T-cell (primary cell): ENCODE measurements at regions not wholly inside any gene's neighbourhood (a gene's known extent, or its start where the extent isn't known, plus 50 kb on each side); places are given as distances from the start of the nearest gene placed in this dataset.

Experiments
- ATAC-seq, 4 experiments: fragments of 200-7000 bp in 3 of 4; fragments of 150-1000 bp in 1 of 4; cut with Tn5 transposase; replicated peaks in 1 of 4; 1 replicate in 3 of 4; 2 replicates in 1 of 4; pipeline ENCODE4 v1.10.0; 2021; ENCODE audit warnings: moderate library complexity in 3 of 4, mild to moderate bottlenecking in 2 of 4, moderate number of reproducible peaks in 1 of 4
- CTCF ChIA-PET, 2 donors: fragments of 300-600 bp; sonication (Branson Sonifier 250); formaldehyde crosslinking; loops; one replicate each; lab custom pipeline; 2022; ENCODE audit warnings: antibody characterized with exemption in 2 of 2; lab: Charles Lee
- POLR2A ChIA-PET, 2 donors: fragments of 300-600 bp; sonication (Branson Sonifier 250); formaldehyde crosslinking; loops; one replicate each; lab custom pipeline; 2022; ENCODE audit warnings: antibody characterized with exemption in 2 of 2; lab: Charles Lee
- DNase-seq, 35 experiments: peaks; one replicate each; pipeline versions ENCODE4 v3.0.0 to v3.0.0-alpha.2; 2013 to 2023
- H3K27ac ChIP-seq: one replicate; pipeline ENCODE4 v1.5.1; 2013; ENCODE audit warnings: low read length
- H3K27me3 ChIP-seq, 2 experiments: replicated peaks in 1 of 2; 1 replicate in 1 of 2; 2 replicates in 1 of 2; pipeline versions ENCODE4 v1.6.1 to v1.7.0; 2013; ENCODE audit warnings: low read length in 1 of 2, mixed read lengths in 1 of 2; ENCODE audit not compliant: control insufficient read depth in 2 of 2, insufficient read depth in 2 of 2; ENCODE audit errors: extremely low read depth in 1 of 2
- H3K36me3 ChIP-seq, 2 donors: 1 replicate in 1 of 2; 2 replicates in 1 of 2; pipeline versions ENCODE4 v1.6.1 to v1.7.0; 2013; ENCODE audit warnings: low read length in 1 of 2; ENCODE audit not compliant: control insufficient read depth in 2 of 2, insufficient read depth in 1 of 2; ENCODE audit errors: extremely low read depth in 1 of 2
- H3K4me1 ChIP-seq, 2 experiments: 1 replicate in 1 of 2; 2 replicates in 1 of 2; pipeline versions ENCODE4 v1.6.1 to v1.7.0; 2013; ENCODE audit warnings: low read length in 2 of 2, mixed read lengths in 1 of 2; ENCODE audit not compliant: insufficient read depth in 2 of 2, control insufficient read depth in 1 of 2; ENCODE audit errors: extremely low read depth in 1 of 2
- H3K4me3 ChIP-seq, 2 donors: 1 replicate in 1 of 2; 2 replicates in 1 of 2; pipeline versions ENCODE4 v1.5.1 to v1.7.0; 2013; ENCODE audit warnings: mild to moderate bottlenecking in 2 of 2, low read length in 1 of 2, moderate library complexity in 1 of 2; ENCODE audit not compliant: control insufficient read depth in 1 of 2; ENCODE audit errors: extremely low read depth in 1 of 2
- H3K9me3 ChIP-seq: 2 replicates; pipeline ENCODE4 v1.7.0; 2013
- H3K27ac Mint-ChIP-seq, 2 donors: one replicate each; pipeline ENCODE4 v1.8.0; 2020 to 2021; ENCODE audit warnings: mild to moderate bottlenecking in 2 of 2, mixed read lengths in 2 of 2
- H3K27me3 Mint-ChIP-seq, 2 donors: one replicate each; pipeline ENCODE4 v1.8.0; 2021 to 2022; ENCODE audit warnings: mixed read lengths in 2 of 2
- H3K36me3 Mint-ChIP-seq: one replicate; pipeline ENCODE4 v1.8.0; 2021; ENCODE audit warnings: mixed read lengths
- H3K4me1 Mint-ChIP-seq, 3 donors: one replicate each; pipeline ENCODE4 v1.8.0; 2020 to 2022; ENCODE audit warnings: mixed read lengths in 3 of 3, mild to moderate bottlenecking in 1 of 3
- H3K4me3 Mint-ChIP-seq, 3 donors: one replicate each; pipeline ENCODE4 v1.8.0; 2020 to 2022; ENCODE audit warnings: mild to moderate bottlenecking in 3 of 3, mixed read lengths in 3 of 3, moderate library complexity in 3 of 3
- H3K9me3 Mint-ChIP-seq, 3 donors: one replicate each; pipeline ENCODE4 v1.8.0; 2020 to 2022; ENCODE audit warnings: mixed read lengths in 3 of 3
- WGBS: methylation state at CpG from one replicate; pipeline ENCODE4 v1.1.5; 2013; ENCODE audit warnings: missing lambda C conversion rate; ENCODE audit not compliant: insufficient coverage; 5-methylcytosine and 5-hydroxymethylcytosine counted together

DNA sequence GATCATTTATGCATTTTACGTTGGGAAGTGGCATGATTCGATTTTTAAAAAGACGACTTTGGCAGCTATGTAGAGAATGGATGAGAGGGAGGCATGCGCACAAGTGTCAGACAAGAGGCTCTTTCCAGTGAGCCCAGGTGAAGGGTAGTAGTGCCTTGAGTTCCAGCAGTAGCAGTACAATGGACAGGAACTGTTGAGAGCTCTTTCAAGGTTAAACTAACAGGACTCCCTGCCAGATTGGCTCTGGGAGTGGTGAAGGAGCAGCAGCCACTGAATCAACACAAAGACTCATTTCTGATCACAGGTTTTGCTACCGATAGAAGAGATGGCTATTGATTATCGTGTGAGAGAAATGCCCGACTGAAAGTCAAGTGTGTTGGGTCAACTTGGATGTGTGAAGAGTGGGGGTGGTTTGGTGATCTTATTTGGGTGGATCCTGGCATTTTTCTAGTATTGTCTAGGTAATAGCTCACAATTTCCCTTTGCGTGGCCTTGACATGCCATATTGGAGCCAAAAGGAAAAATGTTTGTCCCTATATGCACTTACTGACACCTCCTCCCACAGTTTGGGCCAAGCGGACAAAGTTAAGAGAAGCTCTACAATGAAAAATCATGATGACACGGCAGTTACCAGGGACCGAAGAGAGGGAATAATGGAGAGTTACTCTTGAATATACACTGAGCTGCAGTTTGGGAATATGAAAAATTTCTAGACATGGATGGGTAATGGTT lies 81.6 kb upstream of the MDFIC2 start:
- CTCF ChIA-PET, result no interaction called here
- Mint-ChIP-seq H3K36me3 (no peaks in the 10 kb centered on the region), H3K27ac (no peak overlapping the region), H3K9me3 (peaks cover 0 to 4% (median 1%) of the 10 kb centered on the region in 3 donors), H3K27me3 (peaks cover 1 to 14% of the 10 kb centered on the region in 2 donors), H3K4me1 (no peaks in the 10 kb centered on the region), H3K4me3 (no peak overlapping the region)
- Histone ChIP-seq H3K4me3 (no peak overlapping the region), H3K27me3 (no peaks in the 10 kb centered on the region), H3K9me3 (no peaks in the 10 kb centered on the region), H3K4me1 (no peaks in the 10 kb centered on the region), H3K36me3 (no peaks in the 10 kb centered on the region), H3K27ac (no peak overlapping the region)
- ATAC-seq (no peak), DNase-seq (no peak)
- 97% methylated on average over 7 of the region's 11 CpGs for WGBS
- POLR2A ChIA-PET, result no interaction called here

DNA sequence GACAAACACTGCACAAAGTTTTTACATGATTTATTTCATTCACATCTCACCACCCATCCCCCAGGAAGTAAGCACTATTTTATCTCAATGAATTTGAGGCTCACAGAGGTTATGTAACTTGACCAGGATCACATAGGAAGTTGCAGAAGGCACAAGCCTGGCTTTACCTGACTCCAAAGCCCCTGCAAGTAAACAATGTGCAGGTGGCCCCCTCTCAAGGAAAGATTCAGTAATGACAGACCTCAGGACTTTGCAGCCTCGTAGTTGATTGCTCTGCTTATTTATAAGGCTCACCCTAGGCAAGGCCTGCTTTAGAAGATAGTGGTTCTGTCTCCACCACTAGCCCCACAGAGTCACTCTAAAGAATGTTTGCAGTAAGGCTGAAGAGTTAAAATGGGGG lies 79.8 kb upstream of the MDFIC2 start:
- Histone ChIP-seq H3K27ac (no peak overlapping the region), H3K4me1 (no peaks in the 10 kb centered on the region), H3K27me3 (no peaks in the 10 kb centered on the region), H3K9me3 (no peaks in the 10 kb centered on the region), H3K36me3 (no peaks in the 10 kb centered on the region), H3K4me3 (no peak overlapping the region)
- ATAC-seq, result no peak
- no peaks in the 10 kb centered on the region for H3K36me3 Mint-ChIP-seq
- H3K27ac Mint-ChIP-seq, result no peak overlapping the region
- peaks cover 0 to 4% (median 3%) of the 10 kb centered on the region in 3 donors for H3K9me3 Mint-ChIP-seq
- DNase-seq, result no peak
- ChIA-PET POLR2A (no interaction called here), CTCF (no interaction called here)
- H3K27me3 Mint-ChIP-seq, result peaks cover 1 to 14% of the 10 kb centered on the region in 2 donors
- H3K4me3 Mint-ChIP-seq, result no peak overlapping the region
- no CpG with 5 or more reads among the region's 1 CpG for WGBS
- no peaks in the 10 kb centered on the region for H3K4me1 Mint-ChIP-seq

DNA sequence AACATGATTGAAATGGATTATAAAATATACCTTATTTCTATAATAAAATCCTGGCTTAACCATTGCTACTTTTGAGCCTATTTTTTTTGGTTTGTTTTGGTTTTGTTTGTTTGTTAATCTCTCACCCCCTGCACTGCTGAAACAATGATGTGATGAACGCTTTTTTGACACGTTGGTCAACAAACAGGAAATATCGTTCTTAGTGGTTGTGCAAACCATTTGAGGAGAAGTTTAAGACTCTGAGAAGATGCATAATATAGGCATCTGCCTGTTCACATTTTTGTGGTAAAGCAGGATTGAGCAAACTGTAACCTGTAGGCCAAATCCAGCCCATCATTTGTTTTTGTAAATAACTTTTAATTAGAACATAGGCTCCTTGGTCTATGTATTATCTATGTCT lies 75.5 kb upstream of the MDFIC2 start:
- CTCF ChIA-PET, result no interaction called here
- Histone ChIP-seq H3K4me1 (no peaks in the 10 kb centered on the region), H3K36me3 (no peaks in the 10 kb centered on the region), H3K27me3 (no peaks in the 10 kb centered on the region), H3K9me3 (no peaks in the 10 kb centered on the region), H3K27ac (no peak overlapping the region), H3K4me3 (no peak overlapping the region)
- Mint-ChIP-seq H3K27ac (no peak overlapping the region), H3K36me3 (no peaks in the 10 kb centered on the region), H3K9me3 (peaks cover 0 to 4% (median 3%) of the 10 kb centered on the region in 3 donors), H3K4me3 (no peak overlapping the region), H3K4me1 (no peaks in the 10 kb centered on the region), H3K27me3 (peaks cover 1 to 7% of the 10 kb centered on the region in 2 donors)
- POLR2A ChIA-PET, result no interaction called here
- ATAC-seq, result no peak
- 60% methylated on average over 2 of the region's 3 CpGs for WGBS
- no peak for DNase-seq

DNA sequence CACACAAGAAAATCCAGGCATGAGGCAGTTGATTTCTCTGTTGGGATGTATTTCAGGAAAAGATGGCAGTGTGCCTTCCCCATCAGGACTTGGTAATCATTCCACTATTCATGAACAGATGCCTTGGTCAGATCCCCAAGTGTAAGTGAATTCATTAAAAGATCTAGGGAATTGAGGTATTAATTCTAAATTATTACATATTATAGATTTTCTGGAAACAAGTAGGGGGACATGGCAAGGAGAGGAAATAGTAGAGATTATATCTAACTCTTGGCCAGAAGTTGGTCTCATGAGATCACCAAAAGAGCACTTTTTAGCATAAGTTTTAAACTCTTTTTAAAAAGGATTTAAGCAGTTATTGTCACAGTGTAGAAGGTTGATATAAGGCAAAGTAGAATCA lies 74.4 kb upstream of the MDFIC2 start:
- no peak for ATAC-seq
- no peaks in the 10 kb centered on the region for H3K4me1 Mint-ChIP-seq

DNA sequence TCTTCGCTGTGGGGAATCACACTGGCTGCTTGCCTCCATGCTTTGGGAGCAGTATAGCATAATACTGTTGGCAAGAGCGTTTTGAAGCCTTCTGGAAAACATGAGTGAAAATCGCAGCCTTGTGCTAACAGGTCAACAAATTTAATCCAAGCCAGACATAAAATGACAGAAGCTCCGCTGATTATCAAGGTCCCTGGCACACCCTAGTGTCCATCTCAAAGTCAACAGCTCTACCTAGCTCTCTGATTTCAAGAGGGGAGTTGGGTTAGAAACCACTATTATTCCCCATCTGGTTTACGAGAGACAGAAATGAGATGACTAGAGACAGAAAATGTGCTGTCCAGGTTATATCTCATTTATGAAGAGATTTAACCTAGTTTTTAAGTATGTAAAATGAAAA lies 73.6 kb upstream of the MDFIC2 start:
- 80% methylated on average over 1 of the region's 5 CpGs for WGBS
- POLR2A ChIA-PET, result interaction anchor here in 1 of 2 donors (0.7 kb wide), 1 partner anchor 155 kb away, joined by 4 read pairs; no protein-coding TSS in a partner anchor
- no peaks in the 10 kb centered on the region for H3K4me1 Mint-ChIP-seq
- Histone ChIP-seq H3K9me3 (no peaks in the 10 kb centered on the region), H3K27me3 (no peaks in the 10 kb centered on the region), H3K27ac (no peak overlapping the region), H3K36me3 (no peaks in the 10 kb centered on the region), H3K4me3 (no peak overlapping the region), H3K4me1 (no peaks in the 10 kb centered on the region)
- H3K36me3 Mint-ChIP-seq, result no peaks in the 10 kb centered on the region
- H3K27me3 Mint-ChIP-seq, result peaks cover 0 to 12% of the 10 kb centered on the region in 2 donors
- H3K9me3 Mint-ChIP-seq, result peaks cover 0 to 4% (median 3%) of the 10 kb centered on the region in 3 donors
- CTCF ChIA-PET, result no interaction called here
- H3K4me3 Mint-ChIP-seq, result no peak overlapping the region
- DNase-seq (no peak), ATAC-seq (no peak)
- H3K27ac Mint-ChIP-seq, result no peak overlapping the region

More for the DNA sequence above, 74.4 kb upstream of the MDFIC2 start:
- peaks cover 0 to 7% of the 10 kb centered on the region in 2 donors for H3K27me3 Mint-ChIP-seq
- ChIA-PET POLR2A (no interaction called here), CTCF (no interaction called here)
- no peaks in the 10 kb centered on the region for H3K36me3 Mint-ChIP-seq
- H3K4me3 Mint-ChIP-seq, result no peak overlapping the region
- H3K27ac Mint-ChIP-seq, result no peak overlapping the region
- H3K4me1 ChIP-seq, result no peaks in the 10 kb centered on the region
- H3K27me3 ChIP-seq, result no peaks in the 10 kb centered on the region
- H3K4me3 ChIP-seq, result no peak overlapping the region
- H3K27ac ChIP-seq, result no peak overlapping the region
- no peak for DNase-seq
- peaks cover 0 to 4% (median 3%) of the 10 kb centered on the region in 3 donors for H3K9me3 Mint-ChIP-seq
- H3K36me3 ChIP-seq, result no peaks in the 10 kb centered on the region
- H3K9me3 ChIP-seq, result no peaks in the 10 kb centered on the region

DNA sequence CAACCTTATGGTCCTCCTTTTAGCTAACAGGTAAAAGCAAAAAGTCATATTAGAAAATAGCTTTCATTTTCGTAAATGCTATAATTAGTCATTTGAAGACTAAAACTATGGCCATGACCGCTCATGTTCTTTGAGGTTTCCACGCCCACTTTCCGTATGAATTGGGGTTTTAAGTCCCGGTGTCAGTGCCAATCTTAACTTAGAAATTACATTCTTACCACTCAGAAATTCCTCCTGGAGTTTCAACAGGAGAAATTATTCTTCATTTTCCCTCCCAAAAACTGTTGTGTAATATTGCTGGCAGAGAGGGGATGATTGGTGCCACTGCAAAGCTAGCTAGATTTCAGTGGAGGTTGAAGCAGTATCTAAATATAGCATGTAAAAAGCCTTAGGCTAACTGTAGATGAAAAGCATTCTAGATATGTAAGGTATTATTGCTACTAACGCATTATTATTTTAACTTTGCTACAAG lies 71.0 kb upstream of the MDFIC2 start:
- DNase-seq, result no peak

More for the DNA sequence above, 71.0 kb upstream of the MDFIC2 start:
- Mint-ChIP-seq H3K36me3 (no peaks in the 10 kb centered on the region), H3K27ac (no peak overlapping the region), H3K4me3 (no peak overlapping the region), H3K4me1 (no peaks in the 10 kb centered on the region), H3K27me3 (peaks cover 0 to 15% of the 10 kb centered on the region in 2 donors), H3K9me3 (no peaks in the 10 kb centered on the region)
- H3K4me1 ChIP-seq, result no peaks in the 10 kb centered on the region
- POLR2A ChIA-PET, result interaction anchor here in 1 of 2 donors (0.6 kb wide), 1 partner anchor 1114 kb away, joined by 4 read pairs; no protein-coding TSS in a partner anchor
- H3K27me3 ChIP-seq, result no peaks in the 10 kb centered on the region
- H3K27ac ChIP-seq, result no peak overlapping the region
- CTCF ChIA-PET, result no interaction called here
- H3K4me3 ChIP-seq, result no peak overlapping the region
- H3K36me3 ChIP-seq, result no peaks in the 10 kb centered on the region
- WGBS, result 20% methylated on average over 1 of the region's 6 CpGs
- ATAC-seq, result no peak
- H3K9me3 ChIP-seq, result no peaks in the 10 kb centered on the region
